Stimulated activated CD8-positive, alpha-beta memory T cell treated with anti-CD3 and anti-CD28 coated beads, Interleukin-2, amount 100 ng/mL, for 48 hours (primary cell): ENCODE measurements at regions not wholly inside any gene's neighbourhood (a gene's known extent, or its start where the extent isn't known, plus 50 kb on each side); places are given as distances from the start of the nearest gene placed in this dataset.
"Not testable (repeated sequence)": the region's sequence is repeated elsewhere in the genome, so short reads cannot be mapped to it uniquely, and the experiment has no call there.

Experiments
- DNase-seq, 2 donors: peaks; one replicate each; pipeline ENCODE4 v3.0.0-alpha.2; 2020; ENCODE audit warnings: low read depth in 2 of 2

- DNase-seq, result no peak
These were observed 215.2 kb upstream of the SGO1 start for GRCh38 chr3:20401253-20401652.

GRCh38 chr3:20400686-20401085 lies 214.7 kb upstream of the SGO1 start:
- no peak for DNase-seq

GRCh38 chr3:20400281-20400680 lies 214.3 kb upstream of the SGO1 start:
- no peak for DNase-seq

GRCh38 chr3:20396335-20396734 lies 210.3 kb upstream of the SGO1 start:
- DNase-seq, result no peak

- DNase-seq, result no peak
These were observed 209.7 kb upstream of the SGO1 start for GRCh38 chr3:20395692-20396091.

- no peak for DNase-seq
These were observed 208.2 kb upstream of the SGO1 start for GRCh38 chr3:20394243-20394642.

- DNase-seq, result no peak
These were observed 205.6 kb upstream of the SGO1 start for GRCh38 chr3:20391644-20392043.

- no peak for DNase-seq
These were observed 203.0 kb upstream of the SGO1 start for GRCh38 chr3:20388971-20389370.

GRCh38 chr3:20380295-20380694 lies 194.3 kb upstream of the SGO1 start:
- no peak for DNase-seq

- DNase-seq, result no peak
These were observed 192.3 kb upstream of the SGO1 start for GRCh38 chr3:20378315-20378714.

- no peak for DNase-seq
These were observed 190.7 kb upstream of the SGO1 start for GRCh38 chr3:20376665-20377217.

- DNase-seq, result no peak
These were observed 189.3 kb upstream of the SGO1 start for GRCh38 chr3:20375302-20375701.

GRCh38 chr3:20370273-20371063 lies 184.5 kb upstream of the SGO1 start:
- DNase-seq, result not testable (repeated sequence)

- no peak for DNase-seq
These were observed 175.0 kb upstream of the SGO1 start for GRCh38 chr3:20361000-20361399.

- no peak for DNase-seq
These were observed 167.3 kb upstream of the SGO1 start for GRCh38 chr3:20353286-20353685.

- DNase-seq, result no peak
These were observed 166.7 kb upstream of the SGO1 start for GRCh38 chr3:20352546-20353179.

GRCh38 chr3:20350449-20350848 lies 164.4 kb upstream of the SGO1 start:
- no peak for DNase-seq

- DNase-seq, result no peak
These were observed 160.9 kb upstream of the SGO1 start for GRCh38 chr3:20346916-20347315.

- DNase-seq, result no peak
These were observed 160.4 kb upstream of the SGO1 start for GRCh38 chr3:20346369-20346768.

- DNase-seq, result no peak
These were observed 158.5 kb upstream of the SGO1 start for GRCh38 chr3:20344400-20344959.

- DNase-seq, result no peak
These were observed 157.8 kb upstream of the SGO1 start for GRCh38 chr3:20343790-20344189.

GRCh38 chr3:20340324-20340928 lies 154.4 kb upstream of the SGO1 start:
- DNase-seq, result peak; percentile 15 to 41
